HepG2 (cell line): ENCODE measurements at regions not wholly inside any gene's neighbourhood (a gene's known extent, or its start where the extent isn't known, plus 50 kb on each side); places are given as distances from the start of the nearest gene placed in this dataset.
A peak's percentile ranks its signal among the peaks of the same experiment; 100 is the strongest.

Experiments used
- FOXP1 ChIP-seq, 2 experiments: fragments of 450-650 bp in 1 of 2; IDR thresholded peaks; 2 replicates each; pipeline ENCODE4 v1.6.1; 2017 to 2018; ENCODE audit warnings: antibody characterized with exemption in 1 of 2
- GATAD2A ChIP-seq: IDR thresholded peaks from 2 replicates; pipeline ENCODE4 v1.6.1; 2016
- HDAC2 ChIP-seq: sonication (generic); formaldehyde crosslinking; IDR thresholded peaks from 2 replicates; pipeline ENCODE4 v1.4.0; 2020; ENCODE audit warnings: missing genetic modification reagents
- KDM6A ChIP-seq: IDR thresholded peaks from 2 replicates; pipeline ENCODE4 v1.6.1; 2016; ENCODE audit warnings: low read depth
- NCOR1 ChIP-seq: fragments of 200-600 bp; sonication (generic); IDR thresholded peaks from 2 replicates; pipeline ENCODE4 v1.7.0; 2017; ENCODE audit warnings: antibody characterized with exemption, low read length, borderline replicate concordance
- TEAD2 ChIP-seq: sonication (generic); formaldehyde crosslinking; IDR thresholded peaks from 2 replicates; pipeline ENCODE4 v1.9.0; 2021; ENCODE audit warnings: missing genetic modification reagents
- ZNF101 ChIP-seq: sonication (generic); formaldehyde crosslinking; IDR thresholded peaks from 2 replicates; pipeline ENCODE4 v1.4.0; 2020; ENCODE audit warnings: mild to moderate bottlenecking, low read depth, missing genetic modification reagents, borderline replicate concordance
- TF ChIP-seq, protein P1 (sequence below): sonication (generic); formaldehyde crosslinking; IDR thresholded peaks from 2 replicates; pipeline ENCODE4 v1.8.1; 2023; ENCODE audit warnings: missing genetic modification reagents, mild to moderate bottlenecking, borderline replicate concordance
- TF ChIP-seq, protein P2 (sequence below): sonication (generic); formaldehyde crosslinking; IDR thresholded peaks from 2 replicates; pipeline ENCODE4 v1.5.0; 2020; ENCODE audit warnings: missing genetic modification reagents, mild to moderate bottlenecking, borderline replicate concordance
- TF ChIP-seq, protein P3 (sequence below): sonication (generic); formaldehyde crosslinking; IDR thresholded peaks from 2 replicates; pipeline ENCODE4 v1.8.0; 2022; ENCODE audit warnings: missing genetic modification reagents, mild to moderate bottlenecking, inconsistent platforms, borderline replicate concordance
- TF ChIP-seq, protein P4 (sequence below): sonication (generic); formaldehyde crosslinking; IDR thresholded peaks from 2 replicates; pipeline ENCODE4 v1.8.0; 2022; ENCODE audit warnings: missing genetic modification reagents, mild to moderate bottlenecking, borderline replicate concordance
- TF ChIP-seq, protein P5 (sequence below): sonication (generic); formaldehyde crosslinking; IDR thresholded peaks from 2 replicates; pipeline ENCODE4 v1.4.0; 2020; ENCODE audit warnings: missing genetic modification reagents
- TF ChIP-seq, protein P6 (sequence below): sonication (generic); formaldehyde crosslinking; IDR thresholded peaks from 2 replicates; pipeline ENCODE4 v1.4.0; 2020; ENCODE audit warnings: low read depth, mild to moderate bottlenecking, missing genetic modification reagents
- TF ChIP-seq, protein P7 (sequence below): sonication (generic); formaldehyde crosslinking; IDR thresholded peaks from 2 replicates; pipeline ENCODE4 v1.4.0; 2020; ENCODE audit warnings: missing genetic modification reagents
- TF ChIP-seq, protein P8 (sequence below): sonication (generic); formaldehyde crosslinking; IDR thresholded peaks from 2 replicates; pipeline ENCODE4 v1.9.0; 2021; ENCODE audit warnings: missing genetic modification reagents, mild to moderate bottlenecking, borderline replicate concordance

DNA sequence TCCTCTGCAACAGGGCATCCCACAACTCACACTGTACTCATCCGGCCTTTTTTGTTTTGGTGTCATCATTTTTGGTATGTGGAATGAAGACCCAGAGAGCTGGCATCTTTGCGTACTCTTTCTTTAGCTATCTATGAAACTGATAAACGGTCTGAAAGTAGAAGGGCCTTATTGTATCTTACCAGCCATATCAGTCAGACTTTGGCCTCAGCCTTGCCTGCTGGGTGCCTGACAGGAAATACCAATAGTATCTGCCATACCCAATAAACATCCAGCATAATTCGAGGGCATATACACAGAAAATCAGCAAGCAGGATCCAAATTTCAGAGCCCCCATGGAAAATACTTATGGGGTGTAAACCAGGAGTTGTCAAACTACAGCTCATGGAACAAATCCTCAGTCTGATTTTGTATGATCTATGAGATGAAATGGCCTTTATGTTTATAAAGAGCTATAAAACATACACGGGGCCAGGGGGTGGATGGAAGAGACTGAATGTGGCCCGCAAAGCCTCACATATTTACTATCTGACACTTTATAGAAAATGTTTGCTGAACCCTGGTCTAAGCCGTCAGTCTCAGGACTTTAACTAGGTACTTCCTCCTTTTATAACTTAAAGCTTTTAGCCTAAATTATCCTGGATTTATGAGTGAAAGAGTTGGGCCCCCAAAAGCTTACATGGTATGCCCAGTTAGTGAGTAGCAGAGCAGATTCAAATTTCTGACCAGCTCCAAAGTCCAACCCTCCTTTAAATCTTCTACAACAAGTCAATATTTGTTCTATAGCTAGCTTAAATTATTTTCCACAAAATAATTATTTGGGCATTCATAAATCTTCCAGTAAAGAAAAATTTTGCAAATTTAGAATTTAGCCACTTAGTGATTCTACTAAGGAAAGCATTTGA is 308.0 kb upstream of the PUM3 start (continued):
- TF ChIP-seq ZNF101 (CRISPR knock-in tag), result no peak
- TF ChIP-seq, protein P1, sequence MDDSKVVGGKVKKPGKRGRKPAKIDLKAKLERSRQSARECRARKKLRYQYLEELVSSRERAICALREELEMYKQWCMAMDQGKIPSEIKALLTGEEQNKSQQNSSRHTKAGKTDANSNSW, result no peak
- TF ChIP-seq, protein P2, sequence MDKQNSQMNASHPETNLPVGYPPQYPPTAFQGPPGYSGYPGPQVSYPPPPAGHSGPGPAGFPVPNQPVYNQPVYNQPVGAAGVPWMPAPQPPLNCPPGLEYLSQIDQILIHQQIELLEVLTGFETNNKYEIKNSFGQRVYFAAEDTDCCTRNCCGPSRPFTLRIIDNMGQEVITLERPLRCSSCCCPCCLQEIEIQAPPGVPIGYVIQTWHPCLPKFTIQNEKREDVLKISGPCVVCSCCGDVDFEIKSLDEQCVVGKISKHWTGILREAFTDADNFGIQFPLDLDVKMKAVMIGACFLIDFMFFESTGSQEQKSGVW (CRISPR knock-in tag), result no peak
- TF ChIP-seq, protein P3, sequence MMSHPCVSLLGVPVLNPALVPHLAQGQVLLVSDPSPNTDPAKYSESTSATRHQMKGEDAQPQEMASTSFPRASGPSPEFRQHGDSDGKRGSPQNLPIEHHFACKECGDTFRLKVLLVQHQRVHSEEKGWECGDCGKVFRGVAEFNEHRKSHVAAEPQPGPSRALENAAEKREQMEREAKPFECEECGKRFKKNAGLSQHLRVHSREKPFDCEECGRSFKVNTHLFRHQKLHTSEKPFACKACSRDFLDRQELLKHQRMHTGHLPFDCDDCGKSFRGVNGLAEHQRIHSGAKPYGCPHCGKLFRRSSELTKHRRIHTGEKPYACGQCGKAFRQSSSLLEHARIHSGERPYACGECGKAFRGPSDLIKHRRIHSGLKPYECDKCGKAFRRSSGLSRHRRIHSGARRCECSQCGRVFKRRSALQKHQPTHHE (CRISPR knock-in tag), result no peak
- TF ChIP-seq NCOR1, result peak; percentile 46
- TF ChIP-seq, protein P4, sequence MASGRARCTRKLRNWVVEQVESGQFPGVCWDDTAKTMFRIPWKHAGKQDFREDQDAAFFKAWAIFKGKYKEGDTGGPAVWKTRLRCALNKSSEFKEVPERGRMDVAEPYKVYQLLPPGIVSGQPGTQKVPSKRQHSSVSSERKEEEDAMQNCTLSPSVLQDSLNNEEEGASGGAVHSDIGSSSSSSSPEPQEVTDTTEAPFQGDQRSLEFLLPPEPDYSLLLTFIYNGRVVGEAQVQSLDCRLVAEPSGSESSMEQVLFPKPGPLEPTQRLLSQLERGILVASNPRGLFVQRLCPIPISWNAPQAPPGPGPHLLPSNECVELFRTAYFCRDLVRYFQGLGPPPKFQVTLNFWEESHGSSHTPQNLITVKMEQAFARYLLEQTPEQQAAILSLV (CRISPR knock-in tag), result no peak
- TF ChIP-seq TEAD2, result no peak
- TF ChIP-seq, protein P5, sequence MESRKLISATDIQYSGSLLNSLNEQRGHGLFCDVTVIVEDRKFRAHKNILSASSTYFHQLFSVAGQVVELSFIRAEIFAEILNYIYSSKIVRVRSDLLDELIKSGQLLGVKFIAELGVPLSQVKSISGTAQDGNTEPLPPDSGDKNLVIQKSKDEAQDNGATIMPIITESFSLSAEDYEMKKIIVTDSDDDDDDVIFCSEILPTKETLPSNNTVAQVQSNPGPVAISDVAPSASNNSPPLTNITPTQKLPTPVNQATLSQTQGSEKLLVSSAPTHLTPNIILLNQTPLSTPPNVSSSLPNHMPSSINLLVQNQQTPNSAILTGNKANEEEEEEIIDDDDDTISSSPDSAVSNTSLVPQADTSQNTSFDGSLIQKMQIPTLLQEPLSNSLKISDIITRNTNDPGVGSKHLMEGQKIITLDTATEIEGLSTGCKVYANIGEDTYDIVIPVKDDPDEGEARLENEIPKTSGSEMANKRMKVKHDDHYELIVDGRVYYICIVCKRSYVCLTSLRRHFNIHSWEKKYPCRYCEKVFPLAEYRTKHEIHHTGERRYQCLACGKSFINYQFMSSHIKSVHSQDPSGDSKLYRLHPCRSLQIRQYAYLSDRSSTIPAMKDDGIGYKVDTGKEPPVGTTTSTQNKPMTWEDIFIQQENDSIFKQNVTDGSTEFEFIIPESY (CRISPR knock-in tag), result no peak
- TF ChIP-seq, protein P6, sequence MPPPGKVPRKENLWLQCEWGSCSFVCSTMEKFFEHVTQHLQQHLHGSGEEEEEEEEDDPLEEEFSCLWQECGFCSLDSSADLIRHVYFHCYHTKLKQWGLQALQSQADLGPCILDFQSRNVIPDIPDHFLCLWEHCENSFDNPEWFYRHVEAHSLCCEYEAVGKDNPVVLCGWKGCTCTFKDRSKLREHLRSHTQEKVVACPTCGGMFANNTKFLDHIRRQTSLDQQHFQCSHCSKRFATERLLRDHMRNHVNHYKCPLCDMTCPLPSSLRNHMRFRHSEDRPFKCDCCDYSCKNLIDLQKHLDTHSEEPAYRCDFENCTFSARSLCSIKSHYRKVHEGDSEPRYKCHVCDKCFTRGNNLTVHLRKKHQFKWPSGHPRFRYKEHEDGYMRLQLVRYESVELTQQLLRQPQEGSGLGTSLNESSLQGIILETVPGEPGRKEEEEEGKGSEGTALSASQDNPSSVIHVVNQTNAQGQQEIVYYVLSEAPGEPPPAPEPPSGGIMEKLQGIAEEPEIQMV, result no peak
- TF ChIP-seq, protein P7, sequence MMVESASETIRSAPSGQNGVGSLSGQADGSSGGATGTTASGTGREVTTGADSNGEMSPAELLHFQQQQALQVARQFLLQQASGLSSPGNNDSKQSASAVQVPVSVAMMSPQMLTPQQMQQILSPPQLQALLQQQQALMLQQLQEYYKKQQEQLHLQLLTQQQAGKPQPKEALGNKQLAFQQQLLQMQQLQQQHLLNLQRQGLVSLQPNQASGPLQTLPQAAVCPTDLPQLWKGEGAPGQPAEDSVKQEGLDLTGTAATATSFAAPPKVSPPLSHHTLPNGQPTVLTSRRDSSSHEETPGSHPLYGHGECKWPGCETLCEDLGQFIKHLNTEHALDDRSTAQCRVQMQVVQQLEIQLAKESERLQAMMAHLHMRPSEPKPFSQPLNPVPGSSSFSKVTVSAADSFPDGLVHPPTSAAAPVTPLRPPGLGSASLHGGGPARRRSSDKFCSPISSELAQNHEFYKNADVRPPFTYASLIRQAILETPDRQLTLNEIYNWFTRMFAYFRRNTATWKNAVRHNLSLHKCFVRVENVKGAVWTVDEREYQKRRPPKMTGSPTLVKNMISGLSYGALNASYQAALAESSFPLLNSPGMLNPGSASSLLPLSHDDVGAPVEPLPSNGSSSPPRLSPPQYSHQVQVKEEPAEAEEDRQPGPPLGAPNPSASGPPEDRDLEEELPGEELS (CRISPR knock-in tag), result peak; percentile 82
- TF ChIP-seq, protein P8, sequence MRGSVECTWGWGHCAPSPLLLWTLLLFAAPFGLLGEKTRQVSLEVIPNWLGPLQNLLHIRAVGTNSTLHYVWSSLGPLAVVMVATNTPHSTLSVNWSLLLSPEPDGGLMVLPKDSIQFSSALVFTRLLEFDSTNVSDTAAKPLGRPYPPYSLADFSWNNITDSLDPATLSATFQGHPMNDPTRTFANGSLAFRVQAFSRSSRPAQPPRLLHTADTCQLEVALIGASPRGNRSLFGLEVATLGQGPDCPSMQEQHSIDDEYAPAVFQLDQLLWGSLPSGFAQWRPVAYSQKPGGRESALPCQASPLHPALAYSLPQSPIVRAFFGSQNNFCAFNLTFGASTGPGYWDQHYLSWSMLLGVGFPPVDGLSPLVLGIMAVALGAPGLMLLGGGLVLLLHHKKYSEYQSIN (CRISPR knock-in tag), result no peak
- no peak for TF ChIP-seq FOXP1 (IDR thresholded peaks at IDR 0.05)
- TF ChIP-seq FOXP1 (CRISPR knock-in tag; IDR thresholded peaks at IDR 0.05), result peak; percentile 53; the same call in 1 of the 2 replicates
- peak; percentile 65; the same call in 1 of the 2 replicates for TF ChIP-seq HDAC2 (CRISPR knock-in tag)
- TF ChIP-seq GATAD2A (CRISPR knock-in tag), result peak; percentile 8
- peak; percentile 40; the same call in 1 of the 2 replicates for TF ChIP-seq KDM6A (CRISPR knock-in tag)
